Activated CD4-positive, alpha-beta T cell treated with anti-CD3 and anti-CD28 coated beads, Interleukin-2, amount 10 ng/mL, durations not matched to agents 7 days and 5 days (primary cell): ENCODE measurements at regions not wholly inside any gene's neighbourhood (a gene's known extent, or its start where the extent isn't known, plus 50 kb on each side); places are given as distances from the start of the nearest gene placed in this dataset.

Experiments
- CTCF ChIA-PET: fragments of 350-600 bp; sonication (Branson Sonifier 250); formaldehyde crosslinking; loops from one replicate; lab custom pipeline; 2021; ENCODE audit warnings: antibody characterized with exemption; lab: Charles Lee
- POLR2A ChIA-PET: fragments of 350-600 bp; sonication (Branson Sonifier 250); formaldehyde crosslinking; loops from one replicate; lab custom pipeline; 2021; ENCODE audit warnings: antibody characterized with exemption; lab: Charles Lee
- DNase-seq: peaks from one replicate; pipeline ENCODE4 v3.0.0-alpha.2; 2020
- H3K27ac Mint-ChIP-seq: one replicate; pipeline ENCODE4 v1.8.0; 2021; ENCODE audit warnings: mild to moderate bottlenecking, moderate library complexity, mixed read lengths
- H3K27me3 Mint-ChIP-seq: one replicate; pipeline ENCODE4 v1.8.0; 2021; ENCODE audit warnings: mixed read lengths
- H3K36me3 Mint-ChIP-seq: one replicate; pipeline ENCODE4 v1.8.0; 2021; ENCODE audit warnings: low read depth, mixed read lengths
- H3K4me1 Mint-ChIP-seq: one replicate; pipeline ENCODE4 v1.8.0; 2021; ENCODE audit warnings: mixed read lengths
- H3K4me3 Mint-ChIP-seq: one replicate; pipeline ENCODE4 v1.8.0; 2021; ENCODE audit warnings: mild to moderate bottlenecking, moderate library complexity, mixed read lengths
- H3K9me3 Mint-ChIP-seq: one replicate; pipeline ENCODE4 v1.8.0; 2021; ENCODE audit warnings: mixed read lengths

DNA sequence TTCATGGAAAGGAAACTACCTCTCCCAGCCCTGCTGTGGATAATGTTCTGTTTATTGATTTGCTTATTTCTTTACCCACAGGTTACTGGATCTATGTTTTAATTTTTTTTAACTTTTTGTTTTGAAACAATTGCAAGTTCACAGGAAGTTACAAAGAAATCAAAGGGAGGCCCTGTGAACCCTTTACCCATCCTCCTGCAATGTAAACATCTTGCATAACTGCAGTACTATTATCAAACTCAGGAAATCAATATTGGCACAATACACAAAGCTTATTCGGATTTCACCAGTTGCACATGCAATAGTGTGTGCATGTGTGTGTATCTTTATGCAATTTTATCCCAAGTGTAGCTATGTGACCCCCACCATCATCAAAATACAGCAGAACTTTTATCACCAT lies 398.0 kb downstream of the BTBD3 start:
- Mint-ChIP-seq H3K27me3 (no peaks in the 10 kb centered on the region), H3K4me1 (no peaks in the 10 kb centered on the region), H3K27ac (no peak overlapping the region), H3K36me3 (no peaks in the 10 kb centered on the region), H3K9me3 (peaks cover 4% of the 10 kb centered on the region), H3K4me3 (no peak overlapping the region)
- no peak for DNase-seq
- CTCF ChIA-PET, result no interaction called here
- POLR2A ChIA-PET, result no interaction called here

DNA sequence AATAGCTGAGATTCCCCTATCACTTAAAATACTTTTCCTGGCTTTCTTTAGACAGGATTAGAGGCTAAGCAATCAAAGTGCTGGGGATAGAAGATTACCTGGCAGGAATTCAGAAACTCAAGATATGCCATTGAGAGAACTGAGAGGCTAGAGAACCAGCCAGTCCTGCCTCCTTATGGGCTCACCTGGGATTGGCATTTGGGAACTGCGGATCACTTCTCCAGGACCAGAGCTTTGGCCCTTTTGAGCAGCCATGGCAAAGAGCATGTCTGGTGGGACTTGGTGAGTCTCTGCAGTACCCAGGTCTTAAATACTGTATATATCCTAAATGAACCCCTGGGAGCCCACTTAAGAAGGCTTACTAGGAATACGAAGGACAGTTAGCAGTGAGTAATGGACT lies 399.1 kb downstream of the BTBD3 start:
- ChIA-PET POLR2A (no interaction called here), CTCF (no interaction called here)
- Mint-ChIP-seq H3K27me3 (no peaks in the 10 kb centered on the region), H3K4me3 (no peak overlapping the region), H3K36me3 (no peaks in the 10 kb centered on the region), H3K4me1 (no peaks in the 10 kb centered on the region), H3K27ac (no peak overlapping the region), H3K9me3 (peaks cover 3% of the 10 kb centered on the region)
- DNase-seq, result no peak

GRCh38 chr20:12317433-12317832 lies 399.7 kb downstream of the BTBD3 start:
- ChIA-PET CTCF (no interaction called here), POLR2A (no interaction called here)
- Mint-ChIP-seq H3K9me3 (peaks cover 3% of the 10 kb centered on the region), H3K27me3 (no peaks in the 10 kb centered on the region), H3K4me3 (no peak overlapping the region), H3K36me3 (no peaks in the 10 kb centered on the region), H3K27ac (no peak overlapping the region), H3K4me1 (no peaks in the 10 kb centered on the region)
- DNase-seq, result no peak

GRCh38 chr20:12318043-12318442 lies 400.4 kb downstream of the BTBD3 start:
- Mint-ChIP-seq H3K27me3 (no peaks in the 10 kb centered on the region), H3K36me3 (no peaks in the 10 kb centered on the region), H3K9me3 (peaks cover 3% of the 10 kb centered on the region), H3K4me1 (no peaks in the 10 kb centered on the region), H3K27ac (no peak overlapping the region), H3K4me3 (no peak overlapping the region)
- ChIA-PET POLR2A (no interaction called here), CTCF (no interaction called here)
- DNase-seq, result no peak

DNA sequence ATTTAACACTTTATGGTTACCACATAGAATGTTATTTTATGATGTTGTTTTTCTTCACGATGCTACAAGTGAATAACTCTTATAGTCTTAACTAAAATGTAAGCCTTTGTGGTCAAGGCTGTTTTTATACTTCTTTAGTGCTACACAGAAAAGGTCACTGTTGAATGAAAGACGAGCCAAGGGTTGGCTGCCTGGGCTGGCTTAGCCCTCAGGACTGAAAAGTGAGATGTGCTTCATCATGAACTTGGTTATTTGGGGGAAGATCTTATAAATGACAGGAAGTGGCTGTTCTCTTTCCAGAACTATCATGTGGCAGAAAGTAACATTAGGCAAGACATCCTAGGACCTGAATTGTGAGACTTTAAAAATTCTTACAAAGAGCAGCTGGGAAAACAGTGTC lies 404.0 kb downstream of the BTBD3 start:
- ChIA-PET CTCF (interaction anchor here (0.6 kb wide), 1 partner anchor 133 kb away, joined by 3 read pairs; no protein-coding TSS in a partner anchor), POLR2A (no interaction called here)
- H3K4me3 Mint-ChIP-seq, result no peak overlapping the region
- no peaks in the 10 kb centered on the region for H3K36me3 Mint-ChIP-seq
- no peak for DNase-seq
- H3K27ac Mint-ChIP-seq, result no peak overlapping the region
- no peaks in the 10 kb centered on the region for H3K4me1 Mint-ChIP-seq
- no peaks in the 10 kb centered on the region for H3K27me3 Mint-ChIP-seq
- H3K9me3 Mint-ChIP-seq, result peaks cover 3% of the 10 kb centered on the region

GRCh38 chr20:12327205-12327604 lies 409.5 kb downstream of the BTBD3 start:
- Mint-ChIP-seq H3K9me3 (peaks cover 7% of the 10 kb centered on the region), H3K27ac (no peak overlapping the region), H3K36me3 (no peaks in the 10 kb centered on the region), H3K4me3 (no peak overlapping the region), H3K27me3 (no peaks in the 10 kb centered on the region), H3K4me1 (no peaks in the 10 kb centered on the region)
- CTCF ChIA-PET, result no interaction called here
- no peak for DNase-seq
- POLR2A ChIA-PET, result no interaction called here

DNA sequence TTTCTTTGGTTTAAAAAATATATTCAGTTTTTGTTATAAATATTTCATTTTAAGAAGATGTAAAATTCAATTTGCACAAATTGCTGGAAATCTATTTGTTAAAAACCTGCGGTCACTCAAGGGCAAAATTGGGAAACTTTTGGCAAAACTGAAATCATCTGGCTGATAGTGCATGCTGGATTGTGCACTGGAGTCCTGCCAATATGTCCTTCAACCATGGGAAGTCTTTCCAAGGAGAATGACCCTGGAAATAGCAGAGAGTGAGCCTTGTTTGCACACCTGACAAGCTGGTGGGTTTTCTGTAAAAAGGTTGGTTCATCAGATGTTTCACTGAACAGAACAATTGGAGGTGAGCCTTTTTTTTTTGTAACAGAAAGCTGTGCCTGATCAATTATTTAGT lies 413.5 kb downstream of the BTBD3 start:
- Mint-ChIP-seq H3K4me1 (no peaks in the 10 kb centered on the region), H3K4me3 (no peak overlapping the region)

DNA sequence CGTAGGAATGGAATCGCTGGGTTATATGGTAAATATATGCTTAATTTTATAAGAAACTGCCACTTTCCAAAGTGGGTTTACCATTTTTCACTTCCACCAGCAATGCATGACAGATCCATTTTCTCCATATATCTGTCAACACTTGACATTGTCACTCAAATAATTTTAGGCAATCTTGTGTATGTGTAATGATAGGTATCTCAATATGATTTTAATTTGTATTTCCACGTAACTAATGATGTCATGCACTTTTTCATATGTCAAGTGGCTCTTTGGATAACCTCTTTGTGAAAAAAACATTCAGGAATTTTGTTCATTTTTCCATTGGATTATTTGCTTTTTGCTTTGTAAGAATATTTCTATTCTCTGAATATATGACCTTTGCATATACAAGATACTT lies 419.9 kb downstream of the BTBD3 start:
- Mint-ChIP-seq H3K9me3 (no peaks in the 10 kb centered on the region), H3K36me3 (no peaks in the 10 kb centered on the region), H3K4me3 (no peak overlapping the region), H3K4me1 (no peaks in the 10 kb centered on the region), H3K27ac (no peak overlapping the region), H3K27me3 (no peaks in the 10 kb centered on the region)
- DNase-seq, result no peak
- POLR2A ChIA-PET, result no interaction called here
- CTCF ChIA-PET, result no interaction called here

More for the DNA sequence above, 413.5 kb downstream of the BTBD3 start:
- peaks cover 7% of the 10 kb centered on the region for H3K9me3 Mint-ChIP-seq
- ChIA-PET CTCF (no interaction called here), POLR2A (no interaction called here)
- DNase-seq, result no peak
- no peaks in the 10 kb centered on the region for H3K27me3 Mint-ChIP-seq
- H3K36me3 Mint-ChIP-seq, result no peaks in the 10 kb centered on the region
- H3K27ac Mint-ChIP-seq, result no peak overlapping the region

GRCh38 chr20:12345978-12346377 lies 428.3 kb downstream of the BTBD3 start:
- CTCF ChIA-PET, result no interaction called here
- H3K27ac Mint-ChIP-seq, result no peak overlapping the region
- peaks cover 3% of the 10 kb centered on the region for H3K9me3 Mint-ChIP-seq
- H3K4me3 Mint-ChIP-seq, result no peak overlapping the region
- POLR2A ChIA-PET, result no interaction called here
- no peaks in the 10 kb centered on the region for H3K27me3 Mint-ChIP-seq
- H3K36me3 Mint-ChIP-seq, result no peaks in the 10 kb centered on the region
- no peaks in the 10 kb centered on the region for H3K4me1 Mint-ChIP-seq
- no peak for DNase-seq

DNA sequence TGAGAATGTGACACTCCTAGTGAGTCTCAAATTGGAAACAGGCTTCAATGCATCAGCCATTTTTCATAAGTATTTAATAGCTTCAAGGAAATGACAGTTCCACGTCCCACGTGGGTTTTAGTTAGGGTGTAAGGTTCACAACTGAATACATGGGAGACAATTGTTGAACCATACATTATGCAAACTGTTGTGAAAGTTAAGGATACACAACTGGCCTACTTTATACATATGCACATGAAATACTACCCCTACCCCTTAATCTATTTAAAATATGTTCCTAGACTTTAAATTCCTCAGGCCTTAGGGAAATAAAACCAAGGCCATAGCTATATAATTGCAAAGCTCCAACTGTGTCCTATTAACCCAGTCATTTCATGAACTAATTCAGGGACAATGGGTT lies 436.1 kb downstream of the BTBD3 start:
- Mint-ChIP-seq H3K4me3 (no peak overlapping the region), H3K36me3 (no peaks in the 10 kb centered on the region), H3K4me1 (no peaks in the 10 kb centered on the region), H3K27ac (no peak overlapping the region), H3K27me3 (no peaks in the 10 kb centered on the region), H3K9me3 (peaks cover 2% of the 10 kb centered on the region)
- CTCF ChIA-PET, result no interaction called here
- no peak for DNase-seq
- POLR2A ChIA-PET, result no interaction called here

DNA sequence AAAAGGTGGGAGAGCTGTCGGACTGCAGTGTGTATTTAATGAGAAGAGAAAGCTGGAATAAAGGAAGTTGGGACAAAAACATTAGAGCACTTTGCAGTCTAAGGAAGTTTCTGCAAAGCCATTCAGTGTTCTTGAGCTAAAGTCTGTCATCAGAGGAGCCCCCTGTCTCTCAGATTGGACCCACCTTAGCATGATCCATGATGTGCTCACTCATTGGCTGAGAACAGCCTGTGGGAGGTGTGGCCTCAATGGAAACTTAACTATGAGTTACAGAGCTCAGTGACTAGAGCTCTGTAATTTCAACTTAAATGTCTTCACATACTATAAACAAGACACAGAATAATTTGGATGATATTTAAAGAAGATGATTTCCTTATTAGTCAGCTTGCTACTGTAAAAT lies 437.0 kb downstream of the BTBD3 start:
- Mint-ChIP-seq H3K36me3 (no peaks in the 10 kb centered on the region), H3K9me3 (peaks cover 2% of the 10 kb centered on the region), H3K4me3 (no peak overlapping the region), H3K27me3 (no peaks in the 10 kb centered on the region), H3K27ac (no peak overlapping the region), H3K4me1 (no peaks in the 10 kb centered on the region)
- ChIA-PET POLR2A (no interaction called here), CTCF (no interaction called here)
- DNase-seq, result no peak

GRCh38 chr20:12355185-12355584 lies 437.5 kb downstream of the BTBD3 start:
- CTCF ChIA-PET, result no interaction called here

GRCh38 chr20:12358006-12358654 lies 440.4 kb downstream of the BTBD3 start:
- ChIA-PET CTCF (no interaction called here), POLR2A (no interaction called here)
- no peaks in the 10 kb centered on the region for H3K36me3 Mint-ChIP-seq

More at GRCh38 chr20:12355185-12355584, 437.5 kb downstream of the BTBD3 start:
- Mint-ChIP-seq H3K4me1 (no peaks in the 10 kb centered on the region), H3K27ac (no peak overlapping the region), H3K36me3 (no peaks in the 10 kb centered on the region), H3K9me3 (peaks cover 2% of the 10 kb centered on the region), H3K27me3 (no peaks in the 10 kb centered on the region), H3K4me3 (no peak overlapping the region)
- DNase-seq, result no peak
- POLR2A ChIA-PET, result no interaction called here

DNA sequence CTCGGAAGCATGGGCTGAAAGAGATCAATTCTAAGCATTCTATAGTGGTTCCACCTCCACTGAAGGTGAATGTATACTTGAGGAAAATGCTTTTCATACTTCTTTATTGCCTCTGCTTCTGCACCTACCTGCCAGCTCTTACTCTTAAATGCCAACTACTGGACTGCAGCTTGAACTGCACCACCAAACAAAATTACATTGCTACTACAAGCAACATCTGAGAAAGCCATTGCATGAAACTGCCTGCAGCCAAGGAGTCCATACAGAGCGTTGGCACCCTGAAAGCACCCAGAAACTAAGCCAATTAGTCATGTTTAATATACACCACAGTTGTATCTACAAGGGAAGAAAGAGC lies 440.9 kb downstream of the BTBD3 start:
- no peaks in the 10 kb centered on the region for H3K36me3 Mint-ChIP-seq
- POLR2A ChIA-PET, result no interaction called here
- peaks cover 6% of the 10 kb centered on the region for H3K9me3 Mint-ChIP-seq
- H3K27ac Mint-ChIP-seq, result no peak overlapping the region
- no peak overlapping the region for H3K4me3 Mint-ChIP-seq
- CTCF ChIA-PET, result no interaction called here
- H3K27me3 Mint-ChIP-seq, result no peaks in the 10 kb centered on the region
- no peaks in the 10 kb centered on the region for H3K4me1 Mint-ChIP-seq
- DNase-seq, result no peak

More at GRCh38 chr20:12358006-12358654, 440.4 kb downstream of the BTBD3 start:
- Mint-ChIP-seq H3K4me1 (no peaks in the 10 kb centered on the region), H3K4me3 (no peak overlapping the region), H3K9me3 (peaks cover 4% of the 10 kb centered on the region), H3K27ac (no peak overlapping the region), H3K27me3 (no peaks in the 10 kb centered on the region)
- DNase-seq, result no peak
